ENCODE measurements at regions not wholly inside any gene's neighbourhood (a gene's known extent, or its start where the extent isn't known, plus 50 kb on each side); places are given as distances from the start of the nearest gene placed in this dataset.

DNA sequence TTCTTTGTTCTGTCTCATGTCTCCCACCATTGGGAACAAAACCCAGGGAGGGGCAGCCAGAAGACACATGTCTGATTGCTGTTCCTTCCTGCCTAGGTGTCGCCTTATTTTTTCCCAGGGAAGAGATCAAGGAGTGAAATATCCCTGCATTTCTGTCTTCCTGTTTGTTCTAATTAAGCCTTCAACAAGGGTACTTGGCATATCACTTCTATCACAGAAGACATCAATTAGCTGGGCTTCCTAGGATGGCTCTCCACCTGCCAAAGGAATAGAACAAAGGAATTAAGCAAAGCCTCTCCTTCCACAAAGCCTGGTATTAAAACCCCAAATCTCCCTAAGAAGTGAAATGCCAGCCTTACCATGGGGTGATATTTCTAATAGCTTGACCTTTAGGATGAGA lies 299.5 kb upstream of the CD180 start:
- Mint-ChIP-seq H3K27me3 (peaks cover 0 to 4% (median 0%) of the 10 kb centered on the region in 5 donors), H3K27ac (peak overlapping the region in 1 of 9 donors; percentile 76), H3K4me1 (peaks cover 0 to 22% (median 6%) of the 10 kb centered on the region in 7 donors), H3K9me3 (peaks cover 0 to 15% (median 9%) of the 10 kb centered on the region in 11 donors), H3K36me3 (peaks cover 0 to 11% (median 6%) of the 10 kb centered on the region in 5 donors), H3K4me3 (no peak overlapping the region)
- H3K9me3 ChIP-seq (ENCODE audit: control insufficient read depth in 2 of 3, low read length in 3 of 3) = no peaks in the 10 kb centered on the region
- CTCF ChIA-PET = interaction anchor here (0.7 kb wide), 1 partner anchor 754 kb away, joined by 3 read pairs; no protein-coding TSS in a partner anchor
- no peaks in the 10 kb centered on the region for H3K36me3 ChIP-seq (ENCODE audit: control insufficient read depth in 2 of 3, insufficient read depth in 3 of 3, low read length in 3 of 3)
- intact Hi-C loops (cut with micrococcal nuclease) = no loop called here
- no peak overlapping the region for H3K4me3 ChIP-seq (ENCODE audit: low read length)
- DNase-seq (no peak), ATAC-seq (no peak)
- no peaks in the 10 kb centered on the region for H3K4me1 ChIP-seq (ENCODE audit: control insufficient read depth in 2 of 2, insufficient read depth in 2 of 2, low read length in 2 of 2)
- no peak overlapping the region for H3K27ac ChIP-seq (ENCODE audit: low read depth, low read length)
- H3K27me3 ChIP-seq (ENCODE audit: control insufficient read depth in 2 of 2, insufficient read depth in 2 of 2, low read length in 2 of 2) = no peaks in the 10 kb centered on the region
- POLR2A ChIA-PET = no interaction called here

DNA sequence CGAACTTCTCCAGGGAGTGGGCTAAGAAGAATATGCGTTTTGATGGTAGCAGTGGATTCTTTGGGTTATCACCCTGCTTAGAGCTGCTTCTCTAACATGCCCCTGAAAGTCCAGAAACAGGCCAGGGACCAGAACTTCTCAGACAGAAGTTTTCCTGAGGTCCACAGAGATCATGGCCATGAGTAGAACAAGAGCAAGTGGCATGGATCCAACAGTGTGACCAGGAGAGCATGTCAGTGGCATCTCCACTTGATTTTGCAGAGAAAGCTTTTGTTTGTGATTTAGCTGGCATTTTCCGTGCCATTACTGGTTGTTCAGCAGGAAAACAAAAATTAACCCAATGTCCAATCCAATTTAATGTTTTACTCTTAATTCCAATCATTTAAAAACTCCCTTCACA lies 298.5 kb upstream of the CD180 start:
- intact Hi-C loops (cut with micrococcal nuclease) = loop anchor here in 1 of 2 donors (2.0 kb wide), 1 partner anchor 758 kb away; no protein-coding TSS in a partner anchor
- no peak overlapping the region for H3K4me3 Mint-ChIP-seq
- peak overlapping the region in 4 of 9 donors; percentile 1 to 61 (median 18) for H3K27ac Mint-ChIP-seq
- Histone ChIP-seq H3K36me3 (ENCODE audit: control insufficient read depth in 2 of 3, insufficient read depth in 3 of 3, low read length in 3 of 3) (no peaks in the 10 kb centered on the region), H3K27me3 (ENCODE audit: control insufficient read depth in 2 of 2, insufficient read depth in 2 of 2, low read length in 2 of 2) (no peaks in the 10 kb centered on the region), H3K4me3 (ENCODE audit: low read length) (no peak overlapping the region), H3K27ac (ENCODE audit: low read depth, low read length) (no peak overlapping the region), H3K9me3 (ENCODE audit: control insufficient read depth in 2 of 3, low read length in 3 of 3) (no peaks in the 10 kb centered on the region), H3K4me1 (ENCODE audit: control insufficient read depth in 2 of 2, insufficient read depth in 2 of 2, low read length in 2 of 2) (no peaks in the 10 kb centered on the region)
- POLR2A ChIA-PET = interaction anchor here (0.6 to 0.9 kb wide), 2 partner anchors 757 to 758 kb away, joined by 3 read pairs; no protein-coding TSS in a partner anchor
- peaks cover 0 to 23% (median 6%) of the 10 kb centered on the region in 7 donors for H3K4me1 Mint-ChIP-seq
- ATAC-seq (no peak), DNase-seq (no peak)
- no peaks in the 10 kb centered on the region for H3K27me3 Mint-ChIP-seq
- peaks cover 0 to 7% (median 1%) of the 10 kb centered on the region in 5 donors for H3K36me3 Mint-ChIP-seq
- H3K9me3 Mint-ChIP-seq = peaks cover 0 to 8% (median 6%) of the 10 kb centered on the region in 11 donors
- CTCF ChIA-PET = no interaction called here

DNA sequence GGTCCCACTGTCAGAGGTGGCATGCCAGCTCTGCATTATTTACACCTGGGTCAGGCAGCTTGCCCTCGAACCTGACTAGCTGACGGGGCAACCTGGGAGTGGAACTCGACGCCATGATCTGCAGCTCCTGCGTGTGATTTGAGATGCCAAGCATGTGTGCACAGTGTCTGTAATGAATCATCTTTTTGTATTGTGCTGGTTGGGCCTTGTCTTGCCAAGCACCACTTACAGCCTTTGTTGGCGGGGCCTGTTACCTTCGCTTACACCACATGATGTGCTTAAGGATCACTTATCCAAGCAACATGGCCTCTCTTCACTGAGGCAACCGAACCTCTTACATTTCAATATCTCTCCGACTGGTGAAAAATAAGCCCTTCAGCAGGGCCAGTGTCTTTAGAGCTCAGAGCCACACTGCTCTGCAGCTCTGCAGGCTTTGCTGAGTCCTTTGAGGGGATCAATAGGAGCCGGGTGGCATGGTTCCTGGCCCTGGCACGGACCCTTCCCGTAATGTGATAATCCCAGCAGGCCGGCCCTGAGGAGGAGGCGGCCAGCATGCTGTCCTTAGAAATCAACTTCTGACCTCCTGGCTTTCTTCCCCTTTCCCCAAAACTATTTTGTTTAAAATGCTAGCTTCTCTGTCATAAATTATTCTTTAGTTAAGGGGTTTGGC lies 297.7 kb upstream of the CD180 start:
- intact Hi-C loops (cut with micrococcal nuclease) = loop anchor here in 1 of 2 donors (2.0 kb wide), 1 partner anchor 758 kb away; no protein-coding TSS in a partner anchor
- peaks cover 0 to 8% (median 0%) of the 10 kb centered on the region in 11 donors for H3K9me3 Mint-ChIP-seq
- H3K27ac Mint-ChIP-seq = peak overlapping the region in 6 of 9 donors; percentile 1 to 91 (median 28)
- peaks cover 0 to 27% (median 6%) of the 10 kb centered on the region in 7 donors for H3K4me1 Mint-ChIP-seq
- H3K27ac ChIP-seq (ENCODE audit: low read depth, low read length) = no peak overlapping the region
- ChIA-PET CTCF (interaction anchor here (0.9 kb wide), 1 partner anchor 20 kb away, joined by 4 read pairs; no protein-coding TSS in a partner anchor), POLR2A (interaction anchor here (0.6 to 0.9 kb wide), 2 partner anchors 757 to 759 kb away, joined by 3 read pairs; no protein-coding TSS in a partner anchor)
- ATAC-seq = no peak
- H3K27me3 ChIP-seq (ENCODE audit: control insufficient read depth in 2 of 2, insufficient read depth in 2 of 2, low read length in 2 of 2) = no peaks in the 10 kb centered on the region
- no peaks in the 10 kb centered on the region for H3K9me3 ChIP-seq (ENCODE audit: control insufficient read depth in 2 of 3, low read length in 3 of 3)
- H3K4me3 ChIP-seq (ENCODE audit: low read length) = no peak overlapping the region
- no peak overlapping the region for H3K4me3 Mint-ChIP-seq
- peaks cover 0 to under 1% (median 0%) of the 10 kb centered on the region in 5 donors for H3K36me3 Mint-ChIP-seq
- no peaks in the 10 kb centered on the region for H3K36me3 ChIP-seq (ENCODE audit: control insufficient read depth in 2 of 3, insufficient read depth in 3 of 3, low read length in 3 of 3)
- H3K27me3 Mint-ChIP-seq = no peaks in the 10 kb centered on the region
- DNase-seq = no peak
- no peaks in the 10 kb centered on the region for H3K4me1 ChIP-seq (ENCODE audit: control insufficient read depth in 2 of 2, insufficient read depth in 2 of 2, low read length in 2 of 2)

DNA sequence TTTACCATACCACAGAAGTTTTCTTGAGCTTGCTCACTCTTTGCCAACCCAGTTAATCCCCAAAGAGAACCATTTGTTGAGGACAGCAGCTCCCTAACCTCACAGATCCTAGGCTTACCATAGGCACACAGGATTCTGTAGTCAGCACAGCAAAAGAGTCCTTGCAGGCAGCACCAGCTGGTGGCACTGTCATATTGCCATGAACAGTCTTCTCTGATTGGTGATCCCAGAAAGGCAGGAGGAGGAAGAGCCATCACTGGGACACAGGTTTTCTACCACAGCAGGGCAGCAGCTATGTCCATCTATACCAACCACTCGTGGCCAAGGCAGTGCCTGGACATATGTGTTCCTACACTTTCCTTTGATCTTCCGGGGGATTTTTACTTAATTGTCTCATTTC lies 297.1 kb upstream of the CD180 start:
- peaks cover 0 to 7% (median 0%) of the 10 kb centered on the region in 11 donors for H3K9me3 Mint-ChIP-seq
- H3K27me3 ChIP-seq (ENCODE audit: control insufficient read depth in 2 of 2, insufficient read depth in 2 of 2, low read length in 2 of 2) = no peaks in the 10 kb centered on the region
- intact Hi-C loops (cut with micrococcal nuclease) = loop anchor here in 1 of 2 donors (1.0 to 2.0 kb wide), 2 partner anchors 759 to 779 kb away; no protein-coding TSS in a partner anchor
- ATAC-seq (peak; percentile 29), DNase-seq (peak in 1 of 9 donors; percentile 13)
- no peak overlapping the region for H3K4me3 ChIP-seq (ENCODE audit: low read length)
- no peak overlapping the region for H3K4me3 Mint-ChIP-seq
- H3K36me3 ChIP-seq (ENCODE audit: control insufficient read depth in 2 of 3, insufficient read depth in 3 of 3, low read length in 3 of 3) = no peaks in the 10 kb centered on the region
- no peaks in the 10 kb centered on the region for H3K36me3 Mint-ChIP-seq
- H3K9me3 ChIP-seq (ENCODE audit: control insufficient read depth in 2 of 3, low read length in 3 of 3) = no peaks in the 10 kb centered on the region
- H3K4me1 Mint-ChIP-seq = peaks cover 0 to 27% (median 6%) of the 10 kb centered on the region in 7 donors
- ChIA-PET CTCF (interaction anchor here (0.9 kb wide), 1 partner anchor 21 kb away, joined by 4 read pairs; no protein-coding TSS in a partner anchor), POLR2A (no interaction called here)
- no peaks in the 10 kb centered on the region for H3K4me1 ChIP-seq (ENCODE audit: control insufficient read depth in 2 of 2, insufficient read depth in 2 of 2, low read length in 2 of 2)
- H3K27ac ChIP-seq (ENCODE audit: low read depth, low read length) = no peak overlapping the region
- H3K27me3 Mint-ChIP-seq = no peaks in the 10 kb centered on the region
- peak overlapping the region in 1 of 9 donors; percentile 44 for H3K27ac Mint-ChIP-seq

DNA sequence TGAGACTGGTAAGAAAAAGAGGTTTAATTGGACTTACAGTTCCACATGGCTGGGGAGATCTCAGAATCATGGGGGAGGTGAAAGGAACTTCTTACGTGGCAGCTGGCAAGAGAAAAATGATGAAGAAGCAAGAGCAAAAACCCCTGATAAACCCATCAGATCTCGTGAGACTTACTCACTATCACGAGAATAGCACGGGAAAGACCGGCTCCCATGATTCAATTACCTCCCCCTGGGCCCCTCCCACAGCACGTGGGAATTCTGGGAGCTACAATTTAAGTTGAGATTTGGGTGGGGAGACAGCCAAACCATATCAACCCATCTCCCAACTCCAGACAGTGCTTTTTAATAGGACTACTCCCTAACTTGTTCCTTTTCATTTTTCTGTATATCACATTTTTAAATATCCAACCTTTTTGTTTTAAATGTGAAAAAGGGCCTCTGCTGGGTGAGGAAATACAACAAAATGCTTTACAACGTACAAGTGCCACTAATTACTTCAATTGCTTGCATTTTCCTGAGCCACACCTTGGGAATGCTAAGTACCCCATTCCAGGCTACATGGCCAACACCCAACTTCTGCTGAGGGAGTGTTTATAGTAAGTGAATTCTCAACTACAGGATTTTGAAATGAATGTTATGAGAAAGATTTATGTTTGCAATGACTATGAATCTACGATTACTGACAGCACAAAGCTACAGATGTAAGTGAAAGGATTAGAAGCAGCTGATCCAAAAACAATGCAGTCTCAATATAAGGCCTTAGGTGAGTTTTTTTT lies 294.1 kb upstream of the CD180 start:
- H3K27ac Mint-ChIP-seq = no peak overlapping the region
- no peak overlapping the region for H3K4me3 Mint-ChIP-seq
- H3K9me3 Mint-ChIP-seq = peaks cover 0 to 7% (median 0%) of the 10 kb centered on the region in 11 donors
- Histone ChIP-seq H3K27ac (ENCODE audit: low read depth, low read length) (no peak overlapping the region), H3K4me3 (ENCODE audit: low read length) (no peak overlapping the region), H3K9me3 (ENCODE audit: control insufficient read depth in 2 of 3, low read length in 3 of 3) (no peaks in the 10 kb centered on the region), H3K36me3 (ENCODE audit: control insufficient read depth in 2 of 3, insufficient read depth in 3 of 3, low read length in 3 of 3) (no peaks in the 10 kb centered on the region), H3K4me1 (ENCODE audit: control insufficient read depth in 2 of 2, insufficient read depth in 2 of 2, low read length in 2 of 2) (no peaks in the 10 kb centered on the region), H3K27me3 (ENCODE audit: control insufficient read depth in 2 of 2, insufficient read depth in 2 of 2, low read length in 2 of 2) (no peaks in the 10 kb centered on the region)
- intact Hi-C loops (cut with micrococcal nuclease) = no loop called here
- POLR2A ChIA-PET = no interaction called here
- CTCF ChIA-PET = no interaction called here
- H3K4me1 Mint-ChIP-seq = peaks cover 0 to 22% (median 6%) of the 10 kb centered on the region in 7 donors
- ATAC-seq (no peak), DNase-seq (no peak)
- H3K36me3 Mint-ChIP-seq = peaks cover 0 to under 1% (median 0%) of the 10 kb centered on the region in 5 donors
- peaks cover 0 to 3% (median 0%) of the 10 kb centered on the region in 5 donors for H3K27me3 Mint-ChIP-seq

DNA sequence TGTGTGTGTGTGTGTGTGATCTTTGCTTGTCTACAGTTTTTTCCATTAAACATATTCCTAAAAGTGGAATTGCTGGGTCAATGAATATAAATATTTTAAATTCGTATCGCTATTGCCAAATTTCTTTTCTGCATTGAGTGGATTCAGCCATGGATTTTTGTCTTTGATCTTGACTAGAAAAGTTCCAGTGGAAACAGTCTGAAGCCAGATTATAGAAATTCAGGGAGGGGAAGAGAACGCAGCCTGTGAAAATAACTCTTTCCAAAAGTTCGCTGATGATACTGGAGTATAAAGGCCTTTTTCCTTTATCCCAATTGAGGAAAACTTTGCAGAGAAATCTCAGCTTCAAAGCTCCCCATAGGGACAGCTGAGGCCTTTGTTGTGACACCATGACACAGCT lies 292.3 kb upstream of the CD180 start:
- Histone ChIP-seq H3K36me3 (ENCODE audit: control insufficient read depth in 2 of 3, insufficient read depth in 3 of 3, low read length in 3 of 3) (no peaks in the 10 kb centered on the region), H3K9me3 (ENCODE audit: control insufficient read depth in 2 of 3, low read length in 3 of 3) (no peaks in the 10 kb centered on the region), H3K4me1 (ENCODE audit: control insufficient read depth in 2 of 2, insufficient read depth in 2 of 2, low read length in 2 of 2) (no peaks in the 10 kb centered on the region), H3K4me3 (ENCODE audit: low read length) (no peak overlapping the region), H3K27me3 (ENCODE audit: control insufficient read depth in 2 of 2, insufficient read depth in 2 of 2, low read length in 2 of 2) (no peaks in the 10 kb centered on the region), H3K27ac (ENCODE audit: low read depth, low read length) (no peak overlapping the region)
- CTCF ChIA-PET = no interaction called here
- POLR2A ChIA-PET = no interaction called here
- peaks cover 0 to 6% (median 0%) of the 10 kb centered on the region in 5 donors for H3K27me3 Mint-ChIP-seq
- H3K9me3 Mint-ChIP-seq = peaks cover 0 to 7% (median 0%) of the 10 kb centered on the region in 11 donors
- no peak for ATAC-seq
- intact Hi-C loops (cut with micrococcal nuclease) = no loop called here
- H3K4me1 Mint-ChIP-seq = peaks cover 0 to 10% (median 4%) of the 10 kb centered on the region in 7 donors
- H3K27ac Mint-ChIP-seq = no peak overlapping the region
- H3K4me3 Mint-ChIP-seq = no peak overlapping the region
- H3K36me3 Mint-ChIP-seq = peaks cover 0 to 6% (median 0%) of the 10 kb centered on the region in 5 donors
- DNase-seq = no peak
